D721Med (cell line): ENCODE measurements at regions not wholly inside any gene's neighbourhood (a gene's known extent, or its start where the extent isn't known, plus 50 kb on each side); places are given as distances from the start of the nearest gene placed in this dataset.

Source experiments
- DNase-seq: peaks from one replicate; pipeline ENCODE4 v3.0.0; 2011; ENCODE audit warnings: low spot score; ENCODE audit not compliant: insufficient read length
- FAIRE-seq: peaks from 2 replicates; lab custom pipeline; 2011; peaks lifted over from hg19 to GRCh38; lab: Jason Lieb, UNC
- TF ChIP-seq, protein P1 (sequence below): IDR thresholded peaks from 2 replicates; pipeline ENCODE4 v1.5.1; 2012; ENCODE audit warnings: mild to moderate bottlenecking, control low read depth; ENCODE audit not compliant: insufficient read depth; ENCODE audit errors: missing control alignments

DNA sequence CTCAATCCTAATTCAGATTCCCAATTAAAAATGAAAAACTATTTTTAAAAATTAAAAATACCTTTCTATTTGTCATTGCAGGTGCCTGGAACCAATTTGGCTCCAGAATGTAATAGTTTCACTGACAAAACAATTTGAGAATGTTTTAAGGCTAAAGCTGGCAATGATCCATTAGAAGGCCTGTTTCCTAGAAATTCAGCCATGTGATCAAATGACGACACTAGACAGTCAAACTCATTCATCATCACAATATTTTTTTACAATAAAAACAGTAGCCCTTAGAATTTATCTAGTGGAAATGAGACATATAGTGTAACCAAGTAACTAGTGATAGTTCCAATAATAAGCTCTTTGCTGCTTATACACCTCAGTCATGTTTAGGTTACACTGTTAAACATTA lies 75.4 kb upstream of the MAP3K1 start:
- DNase-seq (no peak), FAIRE-seq (no peak)
- TF ChIP-seq, protein P1, sequence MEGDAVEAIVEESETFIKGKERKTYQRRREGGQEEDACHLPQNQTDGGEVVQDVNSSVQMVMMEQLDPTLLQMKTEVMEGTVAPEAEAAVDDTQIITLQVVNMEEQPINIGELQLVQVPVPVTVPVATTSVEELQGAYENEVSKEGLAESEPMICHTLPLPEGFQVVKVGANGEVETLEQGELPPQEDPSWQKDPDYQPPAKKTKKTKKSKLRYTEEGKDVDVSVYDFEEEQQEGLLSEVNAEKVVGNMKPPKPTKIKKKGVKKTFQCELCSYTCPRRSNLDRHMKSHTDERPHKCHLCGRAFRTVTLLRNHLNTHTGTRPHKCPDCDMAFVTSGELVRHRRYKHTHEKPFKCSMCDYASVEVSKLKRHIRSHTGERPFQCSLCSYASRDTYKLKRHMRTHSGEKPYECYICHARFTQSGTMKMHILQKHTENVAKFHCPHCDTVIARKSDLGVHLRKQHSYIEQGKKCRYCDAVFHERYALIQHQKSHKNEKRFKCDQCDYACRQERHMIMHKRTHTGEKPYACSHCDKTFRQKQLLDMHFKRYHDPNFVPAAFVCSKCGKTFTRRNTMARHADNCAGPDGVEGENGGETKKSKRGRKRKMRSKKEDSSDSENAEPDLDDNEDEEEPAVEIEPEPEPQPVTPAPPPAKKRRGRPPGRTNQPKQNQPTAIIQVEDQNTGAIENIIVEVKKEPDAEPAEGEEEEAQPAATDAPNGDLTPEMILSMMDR, result no peak

DNA sequence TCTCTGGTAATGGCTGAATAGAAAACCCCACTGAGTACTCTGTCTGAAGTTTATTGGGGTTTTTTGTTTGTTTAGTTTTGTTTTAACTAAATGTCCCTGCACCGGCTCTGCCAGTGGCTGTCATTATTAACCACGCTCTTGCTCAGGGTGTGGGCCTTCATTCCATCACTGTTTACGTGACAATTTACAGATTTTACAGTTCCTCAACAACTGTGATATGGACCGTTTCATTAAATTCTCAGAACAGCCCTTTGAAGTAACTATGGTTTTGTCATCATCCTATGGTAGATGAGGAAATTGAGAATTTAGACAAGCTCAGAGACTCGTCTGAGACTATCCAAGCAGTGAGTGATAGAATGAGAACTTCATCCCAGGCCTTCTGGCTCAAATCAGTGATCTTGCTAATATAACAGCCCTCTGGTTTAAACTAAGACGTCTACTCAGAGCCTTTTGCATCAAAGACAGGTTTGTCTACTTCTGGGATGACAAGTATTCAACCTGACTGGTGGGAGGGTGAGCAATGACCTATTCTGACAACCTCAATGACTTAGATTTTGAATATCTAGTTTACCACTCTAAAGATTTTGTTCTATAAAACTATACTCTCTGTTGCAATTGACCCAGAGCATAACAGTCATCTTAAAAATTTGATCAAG lies 77.3 kb upstream of the MAP3K1 start:
- no peak for FAIRE-seq
- no peak for DNase-seq
- TF ChIP-seq, protein P1, result no peak

DNA sequence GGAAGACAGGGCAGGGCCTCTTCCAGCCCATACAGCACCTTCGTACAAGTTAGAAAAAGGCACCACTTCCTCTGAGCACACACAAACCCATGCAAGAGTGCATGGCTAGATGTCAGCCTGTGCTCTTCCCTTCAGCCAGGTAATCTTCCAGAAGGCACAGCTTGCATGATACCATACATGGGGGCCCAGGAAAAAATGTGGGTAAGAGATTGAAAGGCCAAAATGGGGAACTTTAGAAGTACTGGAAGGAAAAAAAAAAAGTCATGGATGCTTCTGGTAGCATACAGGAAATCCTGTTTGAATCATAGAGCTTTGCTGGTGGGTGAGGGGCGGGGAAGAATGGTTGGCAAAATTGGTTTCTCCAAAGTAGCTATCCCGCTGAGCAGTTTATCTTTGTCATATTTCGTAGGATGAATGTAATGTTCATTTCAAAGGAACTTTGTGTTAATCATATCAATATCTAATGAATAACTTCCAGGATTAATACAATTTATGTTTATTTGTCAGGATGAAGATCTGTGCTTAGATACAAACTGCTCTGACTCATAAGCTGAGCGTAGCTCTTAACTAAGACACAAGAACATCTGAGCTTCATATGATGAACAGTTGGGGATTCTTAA lies 78.2 kb upstream of the MAP3K1 start:
- DNase-seq (no peak), FAIRE-seq (no peak)
- TF ChIP-seq, protein P1, result no peak

DNA sequence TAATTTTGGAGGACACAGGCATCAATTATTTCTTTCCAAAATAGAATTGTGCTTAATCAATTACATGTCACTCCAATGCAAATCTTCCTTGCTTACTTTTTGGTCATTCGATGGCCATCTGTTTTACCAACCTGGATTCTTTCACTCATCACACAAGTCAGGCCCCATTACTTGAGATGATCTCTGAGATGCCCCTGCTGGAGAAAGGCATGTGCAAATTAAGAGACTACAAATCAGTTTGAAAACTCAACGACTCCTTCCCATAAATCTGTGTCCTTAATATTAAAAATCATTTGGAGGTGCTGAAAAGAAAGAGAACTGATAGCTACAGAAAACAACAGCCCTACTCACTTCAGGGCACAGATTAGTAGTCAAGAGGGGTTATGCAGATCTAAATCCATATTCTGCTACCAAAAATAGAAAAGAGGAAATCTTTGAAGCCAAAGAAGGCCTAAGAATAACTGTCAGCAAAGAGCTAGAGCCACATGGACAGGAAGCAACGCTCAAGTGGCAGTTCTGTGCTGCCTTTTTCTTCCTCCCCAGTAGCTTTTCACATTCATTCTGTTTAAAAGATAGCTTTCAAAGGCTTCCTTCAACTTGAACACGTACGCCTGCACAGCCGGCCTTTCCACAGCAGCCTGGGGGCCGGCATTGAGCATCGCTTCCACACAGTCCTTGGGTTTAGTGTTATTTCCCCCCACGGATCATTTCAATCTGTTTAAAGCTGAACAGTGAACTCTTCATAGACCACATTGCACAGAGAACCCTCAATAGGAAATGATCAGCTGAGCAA lies 79.3 kb upstream of the MAP3K1 start:
- TF ChIP-seq, protein P1, result no peak
- DNase-seq (no peak), FAIRE-seq (no peak)

DNA sequence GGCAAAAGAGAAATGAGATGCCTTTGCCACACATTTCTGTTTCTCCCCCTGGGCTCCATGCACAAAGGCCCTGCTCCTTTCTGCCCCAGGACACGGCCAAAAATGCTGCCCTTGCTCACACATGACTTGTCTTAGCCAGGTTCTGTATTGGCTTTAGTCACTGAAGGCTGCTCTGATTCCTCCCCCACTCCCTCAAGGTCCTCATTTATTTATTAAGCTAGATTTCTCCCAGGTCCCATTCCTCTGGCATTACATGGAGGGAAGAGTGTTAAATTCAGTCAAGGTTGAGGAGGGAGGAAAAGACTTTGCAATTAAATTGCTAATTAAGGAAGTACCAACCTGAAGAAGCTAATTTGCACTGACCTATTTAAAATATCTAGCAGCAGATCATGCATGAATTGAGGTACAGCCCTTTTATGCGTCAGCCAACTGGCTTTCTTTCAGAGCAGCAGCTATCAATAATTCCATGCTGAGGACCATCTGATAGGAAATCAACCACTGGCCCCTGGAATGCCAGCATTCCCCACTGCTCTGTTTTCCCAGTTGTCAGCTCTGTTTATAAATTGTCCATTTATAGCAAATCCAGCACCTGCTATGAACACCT lies 81.2 kb upstream of the MAP3K1 start:
- no peak for DNase-seq
- no peak for FAIRE-seq
- TF ChIP-seq, protein P1, result no peak

DNA sequence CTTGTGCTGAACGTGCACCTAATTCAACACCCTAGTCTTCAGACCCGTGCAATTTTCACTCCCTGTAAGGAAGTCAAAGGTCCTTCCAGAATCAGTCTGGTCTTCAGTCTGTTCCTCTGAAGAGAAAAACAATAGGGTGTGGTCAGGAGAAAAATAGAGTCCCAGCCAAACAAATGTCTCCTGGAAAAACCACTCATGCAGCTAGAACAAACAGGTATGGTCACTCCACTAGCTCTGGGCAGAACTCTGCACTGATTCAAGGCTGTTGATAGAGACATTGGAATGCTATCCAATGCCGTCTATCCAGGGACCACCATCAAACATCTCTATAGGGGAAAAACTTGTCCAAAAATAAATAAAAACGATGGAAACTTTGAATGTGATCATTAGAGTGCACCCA lies 81.8 kb upstream of the MAP3K1 start:
- TF ChIP-seq, protein P1, result no peak
- no peak for DNase-seq
- FAIRE-seq, result no peak
